ENCODE measurements at regions not wholly inside any gene's neighbourhood (a gene's known extent, or its start where the extent isn't known, plus 50 kb on each side); places are given as distances from the start of the nearest gene placed in this dataset.

- peaks cover 26% of the 10 kb centered on the region for H3K4me1 Mint-ChIP-seq
- H3K27ac Mint-ChIP-seq, result no peak overlapping the region
- no peak overlapping the region for H3K4me3 Mint-ChIP-seq
These were observed 709.0 kb upstream of the IGFBP3 start for GRCh38 chr7:46630031-46630430.

GRCh38 chr7:46628389-46628788 lies 707.3 kb upstream of the IGFBP3 start:
- no peaks in the 10 kb centered on the region for H3K36me3 Mint-ChIP-seq (ENCODE audit: low read depth)
- H3K27me3 Mint-ChIP-seq (ENCODE audit: low read depth), result peaks cover 3% of the 10 kb centered on the region
- H3K4me1 Mint-ChIP-seq, result peaks cover 26% of the 10 kb centered on the region
- H3K9me3 Mint-ChIP-seq, result no peaks in the 10 kb centered on the region
- no peak overlapping the region for H3K4me3 Mint-ChIP-seq
- H3K27ac Mint-ChIP-seq, result peak overlapping the region in 1 of 3 experiments; percentile 1
- TF ChIP-seq CTCF (IDR thresholded peaks at IDR 0.05; ENCODE audit: unreplicated experiment in 3 of 3), result no peak

More at GRCh38 chr7:46630031-46630430, 709.0 kb upstream of the IGFBP3 start:
- TF ChIP-seq CTCF (IDR thresholded peaks at IDR 0.05; ENCODE audit: unreplicated experiment in 3 of 3), result no peak
- no peaks in the 10 kb centered on the region for H3K9me3 Mint-ChIP-seq
- H3K36me3 Mint-ChIP-seq (ENCODE audit: low read depth), result no peaks in the 10 kb centered on the region
- peaks cover 3% of the 10 kb centered on the region for H3K27me3 Mint-ChIP-seq (ENCODE audit: low read depth)

GRCh38 chr7:46626691-46627310 lies 705.7 kb upstream of the IGFBP3 start:
- no peak for TF ChIP-seq CTCF (IDR thresholded peaks at IDR 0.05; ENCODE audit: unreplicated experiment in 3 of 3)
- H3K9me3 Mint-ChIP-seq, result no peaks in the 10 kb centered on the region
- peak overlapping the region in 1 of 3 experiments; percentile 38 for H3K27ac Mint-ChIP-seq
- H3K4me3 Mint-ChIP-seq, result no peak overlapping the region
- H3K4me1 Mint-ChIP-seq, result peaks cover 26% of the 10 kb centered on the region
- H3K36me3 Mint-ChIP-seq (ENCODE audit: low read depth), result no peaks in the 10 kb centered on the region
- no peaks in the 10 kb centered on the region for H3K27me3 Mint-ChIP-seq (ENCODE audit: low read depth)

- H3K4me1 Mint-ChIP-seq, result peaks cover 26% of the 10 kb centered on the region
These were observed 705.2 kb upstream of the IGFBP3 start for GRCh38 chr7:46626261-46626660.

GRCh38 chr7:46625032-46625431 lies 704.0 kb upstream of the IGFBP3 start:
- Mint-ChIP-seq H3K4me1 (peaks cover 26% of the 10 kb centered on the region), H3K36me3 (ENCODE audit: low read depth) (no peaks in the 10 kb centered on the region), H3K27me3 (ENCODE audit: low read depth) (no peaks in the 10 kb centered on the region), H3K9me3 (no peaks in the 10 kb centered on the region), H3K27ac (no peak overlapping the region), H3K4me3 (no peak overlapping the region)
- no peak for TF ChIP-seq CTCF (IDR thresholded peaks at IDR 0.05; ENCODE audit: unreplicated experiment in 3 of 3)

More at GRCh38 chr7:46626261-46626660, 705.2 kb upstream of the IGFBP3 start:
- no peak for TF ChIP-seq CTCF (IDR thresholded peaks at IDR 0.05; ENCODE audit: unreplicated experiment in 3 of 3)
- Mint-ChIP-seq H3K36me3 (ENCODE audit: low read depth) (no peaks in the 10 kb centered on the region), H3K27me3 (ENCODE audit: low read depth) (no peaks in the 10 kb centered on the region), H3K9me3 (no peaks in the 10 kb centered on the region), H3K4me3 (no peak overlapping the region), H3K27ac (peak overlapping the region in 1 of 3 experiments; percentile 38)

GRCh38 chr7:46622251-46622650 lies 701.2 kb upstream of the IGFBP3 start:
- Mint-ChIP-seq H3K4me3 (no peak overlapping the region), H3K9me3 (no peaks in the 10 kb centered on the region), H3K27me3 (ENCODE audit: low read depth) (no peaks in the 10 kb centered on the region), H3K36me3 (ENCODE audit: low read depth) (no peaks in the 10 kb centered on the region), H3K27ac (no peak overlapping the region), H3K4me1 (peaks cover 13% of the 10 kb centered on the region)
- no peak for TF ChIP-seq CTCF (IDR thresholded peaks at IDR 0.05; ENCODE audit: unreplicated experiment in 3 of 3)

Measured in nephron (organoid).